ENCODE measurements at regions not wholly inside any gene's neighbourhood (a gene's known extent, or its start where the extent isn't known, plus 50 kb on each side); places are given as distances from the start of the nearest gene placed in this dataset.

- Histone ChIP-seq H2BK20ac (ENCODE audit: low read length) (no peak overlapping the region), H3K4ac (replicated peaks; ENCODE audit: insufficient read length, low read depth, low read length) (no peak overlapping the region), H4K8ac (ENCODE audit: extremely low read depth, insufficient read depth, low read length) (no peak overlapping the region), H2BK120ac (replicated peaks; ENCODE audit: low read depth, low read length) (no peak overlapping the region), H4K20me1 (replicated peaks in 1 of 2; ENCODE audit: control insufficient read depth in 1 of 2, insufficient read depth in 2 of 2, low read length in 2 of 2) (no peaks in the 10 kb centered on the region), H2BK15ac (ENCODE audit: low read length) (no peak overlapping the region), H2BK12ac (ENCODE audit: low read depth, low read length) (no peak overlapping the region), H3K4me1 (replicated peaks in 1 of 4; ENCODE audit: control insufficient read depth in 3 of 4, insufficient read depth in 4 of 4, low read length in 3 of 4) (no peaks in the 10 kb centered on the region; a peak in 1 of 7 replicates), H3K36me3 (ENCODE audit: control insufficient read depth in 2 of 4, insufficient read depth in 4 of 4, low read length in 3 of 4) (no peaks in the 10 kb centered on the region), H2BK5ac (ENCODE audit: low read depth, low read length) (no peak overlapping the region), H3K9me3 (ENCODE audit: insufficient read depth in 2 of 2, low read depth in 1 of 2, low read length in 1 of 2) (no peaks in the 10 kb centered on the region), H2AFZ (ENCODE audit: low read length) (no peak overlapping the region), H4K91ac (replicated peaks; ENCODE audit: insufficient read length, low read length) (no peak overlapping the region), H3K27me3 (replicated peaks in 1 of 4; ENCODE audit: control insufficient read depth in 3 of 4, extremely low read depth in 1 of 4, insufficient read depth in 3 of 4, low read length in 3 of 4) (no peaks in the 10 kb centered on the region), H3K9ac (replicated peaks in 1 of 4; ENCODE audit: extremely low read depth in 1 of 4, low read depth in 3 of 4, low read length in 3 of 4) (no peak overlapping the region), H3K23ac (ENCODE audit: insufficient read length) (no peak overlapping the region), H3K27ac (ENCODE audit: low read depth, low read length) (no peak overlapping the region), H2AK5ac (ENCODE audit: low read depth, low read length) (no peak overlapping the region), H3K4me3 (ENCODE audit: extremely low read depth in 1 of 4, insufficient read depth in 2 of 4, low read depth in 3 of 4, low read length in 4 of 4) (no peak overlapping the region), H3K23me2 (ENCODE audit: low read depth, low read length) (peaks cover 11% of the 10 kb centered on the region; the same call in 1 of the 2 replicates), H3K4me2 (ENCODE audit: insufficient read depth in 1 of 2, low read depth in 2 of 2, low read length in 2 of 2) (no peak overlapping the region), H3K14ac (ENCODE audit: insufficient read length) (no peak overlapping the region), H4K5ac (ENCODE audit: insufficient read length, low read depth, low read length) (no peak overlapping the region), H3K79me1 (ENCODE audit: low read depth, low read length) (no peaks in the 10 kb centered on the region), H3K79me2 (ENCODE audit: control insufficient read depth in 1 of 2, insufficient read depth in 2 of 2, low read length in 2 of 2) (no peaks in the 10 kb centered on the region), H3K18ac (ENCODE audit: extremely low read depth, low read length) (no peak overlapping the region), H3K56ac (replicated peaks; ENCODE audit: insufficient read length, low read depth, low read length) (peak overlapping the region; percentile 54)
- DNase-seq (ENCODE audit: low read depth in 1 of 2, low spot score in 2 of 2) (no peak), FAIRE-seq (no peak)
- POLR2A ChIA-PET (ENCODE audit: partially characterized antibody) = no interaction called here
- CTCF ChIA-PET (ENCODE audit: partially characterized antibody) = no interaction called here
- no peak for TF ChIP-seq CTBP2 (IDR thresholded peaks at IDR 0.05; ENCODE audit: borderline replicate concordance, insufficient read depth, insufficient read length, low read length)
- no peak for TF ChIP-seq POLR2AphosphoS5 (IDR thresholded peaks at IDR 0.05; ENCODE audit: low read depth, low read length)
- TF ChIP-seq KDM1A (IDR thresholded peaks at IDR 0.05; ENCODE audit: borderline replicate concordance, low read length) = no peak
- TF ChIP-seq SIN3A (conservative IDR thresholded peaks at IDR 0.05 in 1 of 2, IDR thresholded peaks at IDR 0.05 in 1 of 2; ENCODE audit: low read depth in 1 of 2, low read length in 2 of 2) = no peak
- no peak for TF ChIP-seq NANOG (IDR thresholded peaks at IDR 0.05; ENCODE audit: insufficient read depth, low read depth, low read length, poor library complexity, severe bottlenecking)
- no peak for TF ChIP-seq ATF2 (IDR thresholded peaks at IDR 0.05; ENCODE audit: low read length)
- TF ChIP-seq RFX5 (IDR thresholded peaks at IDR 0.05; ENCODE audit: borderline replicate concordance, low read depth, low read length) = no peak
- TF ChIP-seq TAF1 (IDR thresholded peaks at IDR 0.05; ENCODE audit: low read depth, low read length) = no peak
- no peak for TF ChIP-seq HDAC2 (IDR thresholded peaks at IDR 0.05; ENCODE audit: borderline replicate concordance in 1 of 2, low read depth in 2 of 2, low read length in 2 of 2)
- TF ChIP-seq PHF8 (conservative IDR thresholded peaks at IDR 0.05; ENCODE audit: low read depth, low read length) = no peak
- TF ChIP-seq CBX8 (IDR thresholded peaks at IDR 0.05; ENCODE audit: borderline replicate concordance, low read depth, low read length) = no peak
Measured at GRCh38 chr13:111960152-111960772, 106.7 kb upstream of the SOX1 start.
